HG03558 (cell line): ENCODE measurements at regions not wholly inside any gene's neighbourhood (a gene's known extent, or its start where the extent isn't known, plus 50 kb on each side); places are given as distances from the start of the nearest gene placed in this dataset.
A peak's percentile ranks its signal among the peaks of the same experiment; 100 is the strongest.

Source experiments
- ATAC-seq: cut with Tn5 transposase; IDR thresholded peaks from one replicate; pipeline ENCODE4 v1.9.1; 2021; ENCODE audit warnings: moderate number of reproducible peaks; ENCODE audit not compliant: unreplicated experiment; ENCODE audit errors: extremely low read depth

DNA sequence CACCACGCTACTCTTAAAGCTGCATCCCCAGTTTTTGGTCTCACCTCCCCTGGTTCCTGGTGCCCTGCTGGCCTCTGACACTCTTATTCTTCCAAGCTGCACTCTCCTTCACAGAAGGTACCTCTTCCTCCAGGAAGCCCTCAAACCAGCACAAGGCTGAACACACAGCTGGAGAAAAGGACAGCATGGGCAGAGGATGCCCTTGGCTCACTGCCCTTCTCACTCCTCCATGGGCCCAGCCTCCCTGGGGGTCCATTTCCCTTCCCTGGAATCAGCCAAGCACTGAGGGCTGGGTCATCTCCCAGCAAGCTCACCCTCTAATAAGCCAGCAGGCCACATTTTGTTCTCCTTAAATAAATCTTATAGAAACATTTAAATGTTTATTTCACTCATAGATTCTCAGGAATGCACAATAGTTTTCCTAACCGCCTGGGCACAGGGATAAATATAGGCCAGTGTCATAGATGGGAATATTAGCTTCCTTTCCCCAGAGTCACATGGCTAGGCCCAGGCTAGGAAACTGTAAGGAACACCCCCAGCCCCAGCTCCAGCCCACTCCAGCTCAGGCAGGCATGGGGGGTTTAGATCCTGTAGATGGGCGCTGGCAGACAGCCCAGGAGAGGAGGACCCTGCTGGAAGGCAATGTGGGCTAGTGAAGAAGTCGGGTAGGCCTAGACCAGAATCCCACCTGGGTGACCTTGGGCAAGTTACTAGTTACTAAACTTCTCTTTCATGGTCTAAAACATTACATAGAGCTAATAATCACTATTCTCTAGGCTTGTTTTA lies 51.5 kb downstream of the IRAG1 start:
- ATAC-seq = no peak

DNA sequence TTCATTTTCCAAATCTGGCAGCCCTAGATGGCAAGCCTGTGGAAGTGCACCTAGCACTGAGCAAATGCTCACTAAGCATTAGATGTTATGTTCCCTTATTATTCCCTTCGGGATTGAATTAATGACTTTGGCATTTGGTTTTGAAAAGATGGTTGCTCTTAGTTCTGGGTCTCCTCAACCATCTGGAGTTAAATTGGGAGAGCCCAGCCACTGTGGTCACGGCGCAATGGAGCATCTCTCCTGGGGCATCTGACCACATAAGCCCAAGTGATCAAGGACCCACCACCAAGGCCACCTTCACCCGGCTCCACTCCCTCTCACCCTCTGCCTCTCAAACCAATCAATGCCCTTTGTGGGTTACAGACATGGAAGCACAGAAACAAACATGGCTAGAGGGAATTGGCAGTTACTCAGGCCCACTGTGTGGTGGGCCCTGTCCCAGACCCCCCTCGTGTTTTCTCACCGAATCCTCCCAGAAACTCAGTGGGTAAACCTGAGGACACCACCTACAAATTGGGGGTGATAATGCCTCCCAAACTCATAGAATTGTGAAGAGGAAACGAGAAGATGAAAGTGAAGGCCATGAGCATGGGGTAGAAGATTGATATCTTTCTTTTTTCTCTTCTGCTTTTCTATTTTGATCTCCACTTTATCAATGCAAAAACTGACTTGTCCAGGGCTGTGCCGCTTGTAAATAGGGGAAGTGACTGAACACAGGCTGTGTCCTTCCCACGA lies 52.2 kb downstream of the IRAG1 start:
- ATAC-seq = peak; percentile 57

DNA sequence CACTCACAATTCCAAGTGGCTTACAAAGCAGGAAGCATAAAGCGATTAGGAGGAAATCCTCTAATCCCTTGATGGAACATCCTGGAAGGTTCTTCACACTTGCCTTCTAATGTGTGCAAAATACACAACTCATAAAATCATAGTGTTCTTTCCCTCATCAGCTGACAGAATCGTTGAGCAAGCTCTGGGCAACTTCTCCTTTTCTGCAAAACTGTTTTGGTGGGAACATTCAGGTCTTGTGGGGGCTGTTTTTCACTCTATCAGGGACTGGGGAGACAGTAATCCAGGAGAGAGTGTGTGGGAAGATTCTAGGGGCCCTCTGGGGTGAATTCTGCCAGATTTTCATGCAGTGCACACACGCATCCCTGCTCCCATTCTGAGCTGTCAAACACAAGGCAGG lies 53.2 kb downstream of the IRAG1 start:
- ATAC-seq = no peak

DNA sequence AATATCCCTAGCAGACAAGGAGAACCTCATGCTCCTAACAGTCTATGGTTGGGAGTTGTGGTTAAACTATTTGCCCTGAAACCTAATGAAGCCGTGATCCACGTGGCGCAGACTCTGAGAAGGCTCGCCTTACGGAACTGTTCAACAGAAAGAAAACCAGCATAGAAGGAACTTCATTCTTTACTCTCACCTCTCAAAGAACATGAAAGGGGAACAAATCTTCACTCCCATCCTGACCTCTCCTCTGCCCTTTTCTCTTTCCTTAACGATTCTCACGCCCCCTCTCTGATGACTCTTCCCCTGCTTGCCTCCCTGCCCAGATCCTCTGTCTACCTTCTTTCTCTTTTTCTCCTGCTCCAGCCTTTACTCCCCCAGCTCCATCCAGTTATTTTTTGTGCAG lies 54.2 kb downstream of the IRAG1 start:
- no peak for ATAC-seq

DNA sequence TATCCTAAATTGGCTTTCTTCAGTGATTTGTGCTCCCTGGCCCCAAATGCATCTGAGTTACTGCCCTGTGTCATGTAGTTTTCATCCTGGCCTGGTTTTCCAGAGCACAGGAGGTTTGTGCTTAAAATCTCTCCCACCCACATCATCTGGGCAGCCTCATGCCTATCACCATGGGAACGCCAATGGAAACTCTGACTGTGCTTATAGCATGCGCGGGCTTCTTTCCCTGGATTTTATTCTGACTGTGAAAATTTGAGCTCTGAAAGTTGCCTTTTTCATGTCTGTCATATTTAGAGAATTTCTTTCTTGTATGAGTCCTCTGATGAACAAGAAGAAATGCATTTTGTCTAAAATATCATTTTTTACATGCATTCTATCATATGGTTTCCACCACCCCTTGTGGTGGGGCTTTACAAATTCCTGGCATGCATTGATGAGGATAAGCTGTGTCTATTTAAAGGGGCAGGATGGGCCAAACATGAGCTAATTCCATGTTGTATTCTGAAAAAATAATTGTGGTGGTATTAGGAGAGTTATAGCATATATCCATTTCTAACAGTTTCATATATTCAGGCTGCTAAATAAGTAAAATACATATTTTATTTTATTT lies 55.1 kb downstream of the IRAG1 start:
- ATAC-seq = no peak

DNA sequence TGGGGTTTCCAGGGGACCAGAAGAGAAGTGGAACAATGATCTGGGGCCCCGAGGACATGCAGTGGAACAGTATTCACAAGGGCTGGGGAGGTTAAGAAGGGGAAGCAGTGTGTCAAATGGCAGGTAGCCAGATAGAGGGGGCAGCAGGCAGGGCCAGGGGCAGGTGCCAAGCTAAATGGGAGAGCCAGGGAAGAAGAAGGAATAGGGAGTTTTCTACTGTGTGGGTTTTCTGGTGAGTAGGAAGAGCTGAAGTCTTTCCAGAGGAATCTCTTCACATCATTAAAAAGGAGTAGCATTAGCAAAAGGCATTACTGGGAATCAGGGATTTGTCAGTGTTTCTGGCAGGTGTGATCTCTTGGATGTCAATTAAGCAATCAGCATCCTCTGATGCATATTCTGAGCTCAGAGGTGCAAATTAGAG lies 55.8 kb downstream of the IRAG1 start:
- no peak for ATAC-seq

DNA sequence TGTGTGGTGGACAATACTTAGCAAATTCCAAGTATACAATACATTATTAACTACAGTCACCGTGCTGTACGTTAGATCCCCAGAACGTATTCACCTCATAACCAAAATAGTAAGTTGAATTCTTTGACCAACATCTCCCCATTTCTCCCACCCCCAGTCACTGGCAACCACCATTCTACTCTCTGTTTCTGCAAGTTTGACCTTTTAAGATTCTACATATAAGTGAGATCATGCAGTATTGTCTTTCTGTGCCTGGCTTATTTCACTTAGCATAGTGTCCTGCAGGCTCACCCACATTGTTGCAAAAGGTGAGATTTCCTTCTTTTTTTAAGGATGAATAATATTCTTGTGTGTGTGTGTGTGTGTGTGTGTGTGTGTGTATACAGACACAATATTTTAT lies 59.1 kb downstream of the IRAG1 start:
- no peak for ATAC-seq

DNA sequence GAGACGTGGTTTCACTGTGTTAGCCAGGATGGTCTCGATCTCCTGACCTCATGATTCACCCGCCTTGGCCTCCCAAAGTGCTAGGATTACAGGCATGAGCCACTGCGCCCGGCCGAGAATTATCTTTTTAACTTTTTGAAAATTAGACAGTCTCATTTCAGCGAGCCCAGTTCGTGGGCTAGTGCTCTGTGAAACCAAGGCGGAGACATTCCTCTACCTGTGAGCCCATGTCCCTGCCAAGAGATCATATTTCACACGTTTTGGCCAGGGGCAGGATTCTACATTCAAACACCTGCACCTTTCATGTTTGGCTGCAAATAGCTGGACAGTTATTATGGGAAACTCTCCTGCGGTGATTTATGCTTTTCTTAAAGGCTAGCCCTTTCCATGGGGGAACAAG lies 60.3 kb downstream of the IRAG1 start:
- no peak for ATAC-seq

DNA sequence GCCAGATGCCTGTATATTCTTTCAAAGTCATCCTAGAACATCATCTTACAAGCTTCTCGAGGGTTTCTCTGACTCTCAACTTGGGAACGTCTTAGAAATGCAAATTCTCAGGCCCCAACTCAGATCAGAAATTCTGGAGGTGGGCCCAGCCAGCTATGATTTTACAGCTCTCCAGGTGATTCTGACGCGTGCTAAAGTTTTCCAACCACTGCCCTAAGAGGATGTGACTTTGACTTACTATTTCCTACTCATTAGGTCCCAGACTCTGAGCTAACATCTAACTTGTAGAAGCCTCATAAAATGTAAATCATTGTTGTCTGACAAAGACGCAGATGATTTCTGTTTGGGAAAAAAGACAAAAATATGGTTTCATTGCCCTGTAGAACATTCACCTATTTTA lies 61.1 kb downstream of the IRAG1 start:
- ATAC-seq = no peak

DNA sequence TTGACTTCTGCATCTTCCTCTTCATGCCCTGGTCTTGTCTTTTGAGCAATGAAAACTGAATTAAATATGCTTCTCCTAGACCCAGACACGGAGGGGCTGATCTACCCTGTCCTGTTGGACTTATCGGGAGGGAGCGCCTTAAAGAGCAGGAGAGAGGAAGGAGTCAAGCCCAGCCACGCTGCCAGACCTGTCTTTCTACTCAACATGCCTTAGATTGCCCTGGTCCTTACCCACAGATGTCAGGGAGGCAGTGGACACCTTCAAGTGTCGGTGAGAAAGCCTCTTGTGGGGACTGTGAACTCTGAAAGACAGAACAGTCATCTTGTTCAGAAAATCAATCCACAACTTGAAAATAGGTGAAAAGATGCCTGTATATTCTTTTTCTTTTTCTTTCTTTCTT lies 61.8 kb downstream of the IRAG1 start:
- no peak for ATAC-seq

DNA sequence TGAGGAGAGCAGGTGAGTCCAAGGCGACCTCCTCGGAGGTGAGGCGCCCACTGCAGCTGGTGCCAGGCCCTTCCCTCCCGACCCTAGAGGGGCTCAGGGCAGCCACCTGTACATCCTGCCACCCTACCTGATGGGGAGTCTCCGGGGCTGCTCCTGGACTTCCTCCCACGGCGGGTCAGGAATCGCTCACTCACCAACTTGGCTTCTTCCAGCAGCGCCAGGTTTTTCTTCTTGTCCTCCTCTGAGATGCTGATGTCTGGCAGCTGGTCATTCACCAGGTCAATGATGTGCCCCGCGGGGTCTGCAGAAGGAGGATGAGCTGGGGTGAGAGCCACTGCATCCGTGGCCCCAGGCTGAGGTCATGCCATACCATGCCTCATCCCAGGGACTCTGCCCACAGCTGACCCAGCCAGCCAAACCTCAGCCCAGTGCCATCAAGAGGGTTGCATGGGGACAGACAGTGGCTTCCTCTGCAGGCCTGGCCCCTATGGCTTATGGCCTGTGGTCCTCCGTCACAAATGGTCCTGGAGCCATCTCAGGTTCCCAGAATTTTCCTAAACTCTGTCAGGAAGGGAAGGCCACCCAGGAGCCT lies 61.0 kb upstream of the LYVE1 start:
- ATAC-seq = no peak

DNA sequence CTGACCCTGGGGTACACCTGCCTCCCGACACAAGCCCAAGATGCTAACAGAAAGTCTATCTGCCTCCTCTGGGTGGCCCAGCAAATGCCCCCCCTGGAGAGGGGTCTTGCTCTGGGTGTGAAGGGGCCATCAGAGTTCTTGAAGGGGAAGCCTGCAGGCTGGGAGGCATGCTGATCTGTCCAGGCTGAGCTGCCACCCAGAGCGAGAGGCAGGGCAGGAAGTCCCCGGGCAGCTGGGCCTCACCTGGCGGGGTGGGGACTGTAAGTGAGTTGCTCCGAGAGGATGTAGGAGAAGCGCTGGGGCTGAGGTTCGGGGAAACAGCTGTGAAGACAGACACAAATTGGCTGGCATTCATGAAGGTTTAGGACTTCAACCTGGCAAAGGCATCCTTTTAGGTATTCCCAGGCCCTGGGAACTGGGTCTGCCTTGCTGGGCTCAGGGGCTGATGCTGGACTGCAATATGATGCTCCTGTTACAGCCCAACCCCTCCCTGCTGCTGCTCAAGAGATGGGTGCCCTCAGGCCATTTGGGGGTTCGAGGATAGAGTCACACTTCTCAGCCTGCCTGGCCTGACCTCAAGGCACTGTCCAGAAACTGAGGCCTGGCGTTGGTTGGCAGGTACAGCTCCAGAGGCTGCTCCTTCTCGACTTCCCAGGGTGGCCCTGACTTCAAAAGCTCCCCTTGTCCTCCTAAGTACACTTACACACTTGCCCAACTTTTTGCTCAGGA lies 60.2 kb upstream of the LYVE1 start:
- ATAC-seq = no peak

DNA sequence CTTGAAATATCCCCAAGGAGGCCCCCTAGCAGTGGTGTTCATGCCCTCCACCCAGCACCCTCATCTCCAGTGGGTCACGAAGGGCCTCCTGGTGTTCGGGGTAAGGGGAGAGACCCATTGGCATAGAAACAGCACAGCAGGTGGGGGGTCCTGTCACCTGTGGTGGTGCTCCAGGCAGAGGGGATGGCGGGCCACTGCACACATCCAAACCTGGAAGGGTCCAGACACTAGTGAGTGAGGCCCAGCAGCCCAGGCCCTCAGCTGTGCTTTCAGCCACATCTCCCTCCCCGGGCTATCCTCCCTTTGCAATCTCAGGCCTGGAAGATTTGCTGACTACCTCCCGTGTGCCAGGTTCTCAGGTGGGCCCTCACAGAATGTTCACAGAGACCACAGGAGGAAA lies 59.4 kb upstream of the LYVE1 start:
- no peak for ATAC-seq

DNA sequence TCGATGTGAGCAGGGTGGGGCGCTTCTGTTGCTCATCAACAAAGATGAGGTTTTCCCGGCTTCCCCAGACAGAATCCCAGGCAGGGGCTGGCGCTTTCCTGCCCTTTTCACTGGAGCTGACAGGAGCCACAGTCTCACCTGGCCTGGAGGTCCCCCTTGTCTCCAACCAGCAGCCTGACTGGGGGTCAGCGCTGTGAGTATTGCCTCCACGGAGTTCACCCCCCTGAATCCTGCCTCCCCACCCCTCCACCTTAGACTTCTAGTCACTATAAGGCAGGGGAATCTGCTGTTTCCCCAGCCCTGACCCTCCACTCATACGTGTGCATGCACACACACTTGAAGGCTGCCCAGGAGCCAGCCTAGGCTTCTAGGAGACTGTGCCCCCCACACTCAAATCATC lies 58.8 kb upstream of the LYVE1 start:
- ATAC-seq = no peak

DNA sequence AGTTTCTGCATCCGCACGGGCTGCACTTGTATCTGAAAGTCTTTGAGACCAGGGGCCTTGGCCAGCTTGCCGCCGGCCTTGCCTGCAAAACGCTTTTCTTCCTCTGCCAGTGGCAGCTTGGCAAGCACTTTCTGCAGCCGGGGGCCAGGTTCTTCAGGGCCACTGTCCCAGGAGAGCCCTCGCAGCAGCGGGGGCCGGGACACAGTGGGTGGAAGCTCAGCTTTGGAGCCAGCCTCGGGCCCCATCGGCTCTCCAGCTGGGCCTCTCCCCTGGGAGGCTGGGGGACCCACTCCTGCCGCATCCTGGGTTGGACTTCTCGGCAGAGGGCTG lies 57.5 kb upstream of the LYVE1 start:
- ATAC-seq = no peak

DNA sequence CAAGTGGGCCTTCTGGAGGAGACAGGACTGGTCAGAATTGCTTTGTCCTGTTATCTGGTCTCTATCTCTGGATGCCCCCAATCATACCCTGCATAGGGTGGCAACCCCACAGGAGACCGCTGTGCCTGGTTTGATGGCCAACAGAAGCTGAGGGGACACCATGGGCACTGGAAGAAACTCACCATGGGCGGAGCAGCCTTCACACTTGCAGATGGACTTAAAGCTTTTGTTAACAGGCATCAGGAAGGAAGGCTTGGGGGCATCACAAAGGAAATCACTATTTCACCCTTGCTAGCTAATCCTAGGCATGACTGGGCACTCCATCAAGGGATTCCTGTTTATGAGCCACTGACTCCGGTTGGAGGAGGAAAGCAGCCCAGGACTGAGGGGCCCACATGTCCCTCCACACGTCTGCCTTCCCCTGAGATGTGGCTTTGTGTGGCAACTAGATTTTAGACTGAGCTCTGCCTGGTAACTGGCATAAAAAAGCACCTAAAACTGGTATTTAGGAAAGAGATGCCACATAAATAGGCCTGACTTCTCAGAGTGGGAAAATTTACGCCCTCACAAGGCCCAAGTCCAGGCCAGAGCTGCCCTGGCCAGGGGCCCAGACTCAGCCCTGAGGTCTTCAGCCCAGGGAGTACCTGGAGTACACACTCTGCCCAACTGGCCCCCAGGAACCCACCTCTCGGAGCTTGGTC lies 57.0 kb upstream of the LYVE1 start:
- ATAC-seq = no peak

DNA sequence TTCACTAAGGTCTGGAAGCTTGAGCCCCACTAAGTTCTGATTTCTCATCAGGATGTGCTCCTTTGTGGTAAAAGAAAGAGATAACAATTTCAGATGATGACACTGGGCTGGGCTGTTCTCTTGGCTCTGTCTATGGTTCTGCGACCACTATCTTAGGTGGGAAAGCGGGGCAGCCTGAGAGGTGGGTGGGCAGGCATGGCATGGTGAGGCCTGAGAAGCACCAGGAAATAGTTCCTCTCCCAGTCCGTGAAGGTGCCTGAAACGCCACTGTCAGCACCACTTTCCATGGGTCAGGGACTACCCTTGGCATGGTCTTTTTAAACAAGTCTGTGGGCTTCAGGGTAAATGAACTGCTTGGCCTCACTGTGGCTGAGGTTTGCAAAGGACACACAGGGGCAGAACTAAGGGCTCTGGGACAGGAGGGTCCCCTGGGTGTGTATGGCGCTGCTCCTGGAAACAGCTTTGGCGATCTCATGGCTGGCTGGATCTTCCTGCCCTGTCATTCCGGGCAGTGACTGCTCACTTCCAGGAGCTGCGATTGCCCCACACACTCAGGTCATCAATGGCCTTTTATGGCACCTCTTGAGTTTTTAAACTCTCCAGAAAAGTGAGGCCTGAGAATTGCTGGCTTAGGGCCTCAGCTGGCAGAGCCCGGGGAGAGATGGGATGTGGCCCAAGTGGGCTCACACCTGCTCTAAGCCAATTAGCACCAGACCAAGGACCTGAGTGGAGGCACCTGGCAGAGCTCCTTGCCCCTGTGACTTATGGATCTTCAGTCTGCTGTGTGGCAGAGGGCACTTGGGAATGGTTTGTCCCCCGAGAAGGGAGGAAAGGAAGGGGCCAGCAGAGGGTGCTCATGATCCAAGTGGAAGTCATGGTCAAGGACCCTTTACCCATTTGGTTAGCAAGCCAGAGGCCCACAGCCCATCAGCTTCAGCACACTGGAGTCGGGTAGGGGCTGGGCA lies 55.6 kb upstream of the LYVE1 start:
- no peak for ATAC-seq

DNA sequence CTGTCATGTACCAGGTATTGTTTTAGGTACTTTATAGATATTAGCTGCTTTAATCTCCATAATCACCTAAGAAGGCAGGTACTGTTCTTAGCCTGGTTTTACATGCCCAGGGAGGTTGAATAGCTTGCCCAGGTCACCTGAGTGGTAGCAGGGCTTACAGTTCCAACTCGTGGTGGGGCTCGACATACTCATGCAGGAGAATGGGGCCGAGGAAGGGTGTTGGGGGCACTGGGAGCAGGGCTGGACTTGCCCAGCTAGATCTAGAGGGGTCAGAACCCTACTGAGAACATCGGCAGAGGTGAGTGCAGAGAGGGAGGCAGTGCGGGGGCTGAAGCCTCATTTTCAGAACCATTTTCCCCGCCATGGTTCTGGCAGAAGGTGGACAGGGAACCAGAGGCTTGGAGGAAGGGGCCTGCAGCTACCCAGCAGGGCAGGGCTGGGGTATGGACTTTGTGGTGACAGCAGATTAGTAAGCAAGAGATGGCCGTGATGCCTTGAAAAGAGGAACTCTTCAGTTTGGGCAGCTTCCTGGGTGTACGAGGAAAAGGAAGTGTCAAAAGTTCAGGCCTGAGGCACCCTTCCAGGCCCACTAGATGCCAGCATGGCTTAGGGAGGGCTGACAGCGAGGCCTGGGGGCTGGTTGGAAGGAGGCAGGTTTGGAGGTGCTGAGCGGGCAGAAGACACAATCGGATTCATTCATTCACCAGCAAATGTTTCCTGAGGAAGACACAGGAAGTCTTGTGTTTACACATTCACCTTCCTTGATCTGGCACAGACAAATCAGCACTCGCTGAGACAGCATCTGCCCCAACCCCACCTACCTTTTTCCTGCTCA lies 54.7 kb upstream of the LYVE1 start:
- no peak for ATAC-seq
